ENCODE measurements at regions not wholly inside any gene's neighbourhood (a gene's known extent, or its start where the extent isn't known, plus 50 kb on each side); places are given as distances from the start of the nearest gene placed in this dataset.

DNA sequence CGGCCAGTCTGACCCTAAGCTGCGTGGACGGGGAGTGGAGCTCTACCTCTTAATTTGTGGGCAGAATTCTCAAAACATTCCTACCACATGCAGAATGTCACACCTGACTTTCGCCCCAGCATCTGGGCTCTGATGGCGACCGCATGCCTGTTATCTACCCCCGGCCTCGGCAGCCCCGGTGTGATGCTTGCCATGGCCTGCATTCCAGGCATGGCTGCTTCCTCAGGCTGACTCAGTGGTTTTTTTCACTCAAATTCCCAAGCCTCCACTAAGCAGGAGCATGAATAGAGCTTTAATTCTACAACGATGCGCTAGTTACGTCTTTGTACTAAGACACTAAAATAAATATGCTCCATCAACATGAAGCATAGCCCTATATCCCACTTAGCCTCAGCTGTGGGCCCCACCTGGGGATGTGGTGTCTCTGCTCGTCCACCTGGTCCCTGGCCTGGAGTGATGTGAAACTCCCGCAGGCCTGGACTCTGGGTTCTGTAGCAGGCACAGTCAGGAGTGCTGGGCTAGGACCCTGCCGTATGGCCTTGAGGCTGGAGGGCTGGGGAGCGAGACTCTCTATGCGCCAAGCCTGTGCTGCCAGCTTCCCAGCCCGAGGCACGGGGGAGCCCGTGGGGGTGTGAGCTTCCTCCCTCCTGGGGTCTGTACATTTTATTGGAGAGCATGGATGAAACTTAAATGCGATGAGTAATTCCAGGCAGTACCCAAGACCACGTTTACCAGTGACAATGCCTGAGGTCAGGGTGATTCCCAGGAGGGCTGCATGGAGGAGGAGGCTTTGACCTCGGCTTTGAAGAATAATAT lies 153.2 kb downstream of the CTTN start:
- POLR2A ChIA-PET (ENCODE audit: partially characterized antibody): no interaction called here
- intact Hi-C loops (cut with micrococcal nuclease): no loop called here
- CTCF ChIA-PET (ENCODE audit: partially characterized antibody): no interaction called here
- H3K27ac ChIP-seq (ENCODE audit: low read depth, low read length): no peak overlapping the region
- Mint-ChIP-seq H3K9me3 (peaks cover 0 to 2% (median 0%) of the 10 kb centered on the region in 8 donors), H3K27ac (no peak overlapping the region), H3K4me3 (no peak overlapping the region), H3K27me3 (peaks cover 3 to 4% of the 10 kb centered on the region in 2 donors), H3K36me3 (no peaks in the 10 kb centered on the region), H3K4me1 (no peaks in the 10 kb centered on the region)
- no peak for DNase-seq
- H3K4me1 ChIP-seq (ENCODE audit: insufficient read depth, low read length): no peaks in the 10 kb centered on the region
- no peaks in the 10 kb centered on the region for H3K9me3 ChIP-seq (ENCODE audit: control insufficient read depth in 1 of 2, low read length in 2 of 2)
- H3K27me3 ChIP-seq (ENCODE audit: insufficient read depth, low read length): no peaks in the 10 kb centered on the region
- H3K36me3 ChIP-seq (ENCODE audit: insufficient read depth, low read length): no peaks in the 10 kb centered on the region
- H3K4me3 ChIP-seq (ENCODE audit: low read length in 2 of 2): no peak overlapping the region

DNA sequence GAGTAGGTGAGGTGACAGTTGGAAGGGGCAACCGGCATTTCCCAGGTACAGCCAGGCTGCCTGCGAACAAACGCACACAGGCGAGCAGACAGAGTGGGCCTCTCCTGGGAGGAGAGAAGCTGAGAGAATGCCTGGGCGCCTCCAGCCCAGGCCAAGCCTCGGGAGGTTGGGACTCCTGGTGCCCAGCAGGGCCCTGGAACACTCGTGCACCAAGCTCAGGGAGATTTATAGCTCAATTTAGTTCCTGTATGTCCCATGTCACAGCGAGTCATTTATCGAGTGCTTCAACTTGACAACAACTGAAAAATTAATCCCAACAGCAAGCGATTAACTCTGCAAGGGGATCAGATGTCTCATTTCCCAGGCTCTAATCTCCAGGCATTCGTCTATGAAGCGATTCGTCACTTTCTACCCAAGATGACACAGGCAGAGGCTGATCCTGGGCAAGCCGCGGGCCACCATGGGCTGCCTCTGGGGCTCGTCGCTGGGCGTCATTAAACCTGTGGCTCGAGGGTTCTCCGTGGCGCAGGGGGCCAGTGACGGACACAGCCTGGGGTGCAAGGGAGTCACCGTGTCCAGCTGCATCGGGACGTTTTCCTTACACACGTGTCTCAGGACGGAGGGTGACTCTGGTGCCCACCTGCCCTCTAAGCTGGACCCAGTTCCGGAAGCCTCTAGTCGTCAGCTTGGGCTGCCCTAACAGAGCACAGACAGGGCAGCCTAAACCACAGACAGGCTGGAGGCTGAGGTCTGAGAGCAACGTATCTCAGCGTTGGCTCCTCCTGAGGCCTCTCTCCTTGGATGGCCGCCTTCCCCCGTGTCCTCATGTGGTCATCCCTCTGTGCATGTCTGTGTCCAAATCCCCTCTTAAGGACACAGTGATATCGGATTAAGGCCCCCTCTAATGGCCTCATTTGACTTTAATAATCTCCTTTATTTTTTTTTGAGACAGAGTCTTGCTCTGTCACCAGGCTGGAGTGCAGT lies 154.1 kb downstream of the CTTN start:
- H3K36me3 ChIP-seq (ENCODE audit: insufficient read depth, low read length): no peaks in the 10 kb centered on the region
- no peak overlapping the region for H3K27ac Mint-ChIP-seq
- no peak overlapping the region for H3K4me3 ChIP-seq (ENCODE audit: low read length in 2 of 2)
- H3K27ac ChIP-seq (ENCODE audit: low read depth, low read length): no peak overlapping the region
- H3K27me3 Mint-ChIP-seq: peaks cover 0 to 3% of the 10 kb centered on the region in 2 donors
- ChIA-PET CTCF (ENCODE audit: partially characterized antibody) (no interaction called here), POLR2A (ENCODE audit: partially characterized antibody) (no interaction called here)
- no peaks in the 10 kb centered on the region for H3K9me3 ChIP-seq (ENCODE audit: control insufficient read depth in 1 of 2, low read length in 2 of 2)
- no peaks in the 10 kb centered on the region for H3K27me3 ChIP-seq (ENCODE audit: insufficient read depth, low read length)
- intact Hi-C loops (cut with micrococcal nuclease): no loop called here
- H3K4me3 Mint-ChIP-seq: no peak overlapping the region
- no peak for DNase-seq
- no peaks in the 10 kb centered on the region for H3K4me1 Mint-ChIP-seq
- no peaks in the 10 kb centered on the region for H3K4me1 ChIP-seq (ENCODE audit: insufficient read depth, low read length)
- H3K9me3 Mint-ChIP-seq: peaks cover 0 to 2% (median 0%) of the 10 kb centered on the region in 8 donors
- H3K36me3 Mint-ChIP-seq: no peaks in the 10 kb centered on the region

GRCh38 chr11:70555078-70555477 lies 156.7 kb downstream of the CTTN start:
- Histone ChIP-seq H3K4me3 (ENCODE audit: low read length in 2 of 2) (no peak overlapping the region), H3K27ac (ENCODE audit: low read depth, low read length) (no peak overlapping the region), H3K36me3 (ENCODE audit: insufficient read depth, low read length) (no peaks in the 10 kb centered on the region), H3K27me3 (ENCODE audit: insufficient read depth, low read length) (no peaks in the 10 kb centered on the region), H3K4me1 (ENCODE audit: insufficient read depth, low read length) (no peaks in the 10 kb centered on the region), H3K9me3 (ENCODE audit: control insufficient read depth in 1 of 2, low read length in 2 of 2) (no peaks in the 10 kb centered on the region)
- Mint-ChIP-seq H3K27me3 (peaks cover 0 to 5% of the 10 kb centered on the region in 2 donors), H3K4me3 (no peak overlapping the region), H3K9me3 (peaks cover 0 to 2% (median 0%) of the 10 kb centered on the region in 8 donors), H3K36me3 (no peaks in the 10 kb centered on the region), H3K4me1 (no peaks in the 10 kb centered on the region), H3K27ac (no peak overlapping the region)
- ChIA-PET CTCF (ENCODE audit: partially characterized antibody) (no interaction called here), POLR2A (ENCODE audit: partially characterized antibody) (no interaction called here)
- intact Hi-C loops (cut with micrococcal nuclease): no loop called here
- DNase-seq: no peak

- Mint-ChIP-seq H3K4me3 (no peak overlapping the region), H3K27me3 (peaks cover 0 to 6% of the 10 kb centered on the region in 2 donors), H3K36me3 (no peaks in the 10 kb centered on the region), H3K9me3 (peaks cover 0 to 2% (median 0%) of the 10 kb centered on the region in 8 donors), H3K27ac (no peak overlapping the region), H3K4me1 (no peaks in the 10 kb centered on the region)
- intact Hi-C loops (cut with micrococcal nuclease): no loop called here
- H3K4me1 ChIP-seq (ENCODE audit: insufficient read depth, low read length): no peaks in the 10 kb centered on the region
- CTCF ChIA-PET (ENCODE audit: partially characterized antibody): no interaction called here
- no peak overlapping the region for H3K27ac ChIP-seq (ENCODE audit: low read depth, low read length)
- H3K4me3 ChIP-seq (ENCODE audit: low read length in 2 of 2): no peak overlapping the region
- H3K9me3 ChIP-seq (ENCODE audit: control insufficient read depth in 1 of 2, low read length in 2 of 2): no peaks in the 10 kb centered on the region
- H3K36me3 ChIP-seq (ENCODE audit: insufficient read depth, low read length): no peaks in the 10 kb centered on the region
- POLR2A ChIA-PET (ENCODE audit: partially characterized antibody): no interaction called here
- H3K27me3 ChIP-seq (ENCODE audit: insufficient read depth, low read length): no peaks in the 10 kb centered on the region
- no peak for DNase-seq
Measured at GRCh38 chr11:70556884-70557741, 158.8 kb downstream of the CTTN start.

GRCh38 chr11:70557742-70558485 lies 159.6 kb downstream of the CTTN start:
- Histone ChIP-seq H3K27me3 (ENCODE audit: insufficient read depth, low read length) (no peaks in the 10 kb centered on the region), H3K4me1 (ENCODE audit: insufficient read depth, low read length) (no peaks in the 10 kb centered on the region), H3K9me3 (ENCODE audit: control insufficient read depth in 1 of 2, low read length in 2 of 2) (no peaks in the 10 kb centered on the region), H3K4me3 (ENCODE audit: low read length in 2 of 2) (no peak overlapping the region), H3K36me3 (ENCODE audit: insufficient read depth, low read length) (no peaks in the 10 kb centered on the region), H3K27ac (ENCODE audit: low read depth, low read length) (no peak overlapping the region)
- ChIA-PET CTCF (ENCODE audit: partially characterized antibody) (no interaction called here), POLR2A (ENCODE audit: partially characterized antibody) (no interaction called here)
- peaks cover 0 to 6% of the 10 kb centered on the region in 2 donors for H3K27me3 Mint-ChIP-seq
- no peak overlapping the region for H3K4me3 Mint-ChIP-seq
- H3K9me3 Mint-ChIP-seq: peaks cover 0 to 6% (median 0%) of the 10 kb centered on the region in 8 donors
- no peaks in the 10 kb centered on the region for H3K4me1 Mint-ChIP-seq
- H3K36me3 Mint-ChIP-seq: no peaks in the 10 kb centered on the region
- no peak for DNase-seq
- intact Hi-C loops (cut with micrococcal nuclease): no loop called here
- no peak overlapping the region for H3K27ac Mint-ChIP-seq

DNA sequence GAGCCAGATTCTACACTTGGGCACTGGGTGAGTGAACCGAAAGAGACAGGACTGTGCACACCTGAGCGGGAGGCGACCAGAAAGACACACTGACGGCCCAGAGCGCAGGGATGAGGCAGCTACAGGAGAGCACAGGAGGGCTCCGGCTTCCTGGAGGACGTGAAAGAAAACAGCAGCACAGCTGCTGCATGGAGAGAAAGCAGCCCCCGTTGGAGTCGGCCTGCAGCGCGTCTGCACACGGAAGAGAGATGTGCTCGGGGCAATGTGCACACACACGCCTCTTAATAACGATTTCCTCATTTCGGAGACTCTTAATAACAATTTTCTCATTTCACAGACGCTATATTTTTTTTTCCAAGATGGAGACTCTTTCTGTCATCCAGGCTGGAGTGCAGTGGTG lies 160.4 kb downstream of the CTTN start:
- H3K27me3 Mint-ChIP-seq: peaks cover 0 to 6% of the 10 kb centered on the region in 2 donors
- POLR2A ChIA-PET (ENCODE audit: partially characterized antibody): no interaction called here

More for the DNA sequence above, 160.4 kb downstream of the CTTN start:
- Mint-ChIP-seq H3K4me3 (no peak overlapping the region), H3K4me1 (no peaks in the 10 kb centered on the region), H3K27ac (no peak overlapping the region), H3K36me3 (no peaks in the 10 kb centered on the region), H3K9me3 (peaks cover 0 to 10% (median 0%) of the 10 kb centered on the region in 8 donors)
- no peak overlapping the region for H3K4me3 ChIP-seq (ENCODE audit: low read length in 2 of 2)
- H3K4me1 ChIP-seq (ENCODE audit: insufficient read depth, low read length): no peaks in the 10 kb centered on the region
- intact Hi-C loops (cut with micrococcal nuclease): no loop called here
- H3K27me3 ChIP-seq (ENCODE audit: insufficient read depth, low read length): no peaks in the 10 kb centered on the region
- CTCF ChIA-PET (ENCODE audit: partially characterized antibody): no interaction called here
- H3K36me3 ChIP-seq (ENCODE audit: insufficient read depth, low read length): no peaks in the 10 kb centered on the region
- no peak for DNase-seq
- H3K27ac ChIP-seq (ENCODE audit: low read depth, low read length): no peak overlapping the region
- no peaks in the 10 kb centered on the region for H3K9me3 ChIP-seq (ENCODE audit: control insufficient read depth in 1 of 2, low read length in 2 of 2)

Measured in CD4-positive, alpha-beta memory T cell (primary cell).